OCI-LY7 (cell line): ENCODE measurements at regions not wholly inside any gene's neighbourhood (a gene's known extent, or its start where the extent isn't known, plus 50 kb on each side); places are given as distances from the start of the nearest gene placed in this dataset.

ENCODE experiments used
- BruUV-seq: library from RNA; stranded (reverse); fragments of 400-500 nt; replicated peaks from 2 replicates; lab custom pipeline; 2021; lab: Mats Ljungman, UMichigan
- CTCF ChIA-PET: fragments of 300-600 bp; sonication (Branson Sonifier 250); formaldehyde crosslinking; loops from one replicate; lab custom pipeline; 2022; ENCODE audit warnings: antibody characterized with exemption; ENCODE audit not compliant: unreplicated experiment; lab: Charles Lee
- POLR2A ChIA-PET: fragments of 300-600 bp; sonication (Branson Sonifier 250); formaldehyde crosslinking; loops from one replicate; lab custom pipeline; 2022; ENCODE audit warnings: antibody characterized with exemption; lab: Charles Lee
- DNase-seq: peaks from one replicate; pipeline ENCODE4 v3.0.0-alpha.2; 2015; ENCODE audit warnings: low spot score
- H2AFZ ChIP-seq: fragments of 200-600 bp; sonication (generic), shearing (Covaris generic); 2 replicates; pipeline ENCODE4 v1.6.1; 2014; ENCODE audit warnings: mild to moderate bottlenecking, antibody characterized with exemption, low read length, moderate library complexity
- H3K27ac ChIP-seq: fragments of 200-600 bp; sonication (generic); 2 replicates; pipeline ENCODE4 v1.5.1; 2014; ENCODE audit warnings: mixed run types, low read depth, mild to moderate bottlenecking, moderate library complexity, low read length, inconsistent platforms; ENCODE audit not compliant: poor library complexity, severe bottlenecking
- H3K36me3 ChIP-seq: fragments of 200-600 bp; sonication (generic); 2 replicates; pipeline ENCODE4 v1.6.1; 2014; ENCODE audit warnings: mild to moderate bottlenecking, antibody characterized with exemption, low read length, moderate library complexity, mixed read lengths; ENCODE audit not compliant: insufficient read depth
- H3K4me1 ChIP-seq: fragments of 200-600 bp; sonication (generic); 2 replicates; pipeline ENCODE4 v1.5.1; 2014; ENCODE audit warnings: mild to moderate bottlenecking, low read length; ENCODE audit not compliant: insufficient read depth, poor library complexity, severe bottlenecking
- H3K4me2 ChIP-seq: fragments of 200-600 bp; sonication (generic); 2 replicates; pipeline ENCODE4 v1.6.1; 2014; ENCODE audit warnings: mild to moderate bottlenecking, low read length
- H3K4me3 ChIP-seq: fragments of 200-600 bp; sonication (generic); 2 replicates; pipeline ENCODE4 v1.5.1; 2014; ENCODE audit warnings: mild to moderate bottlenecking, low read depth, low read length; ENCODE audit not compliant: poor library complexity, severe bottlenecking
- H3K79me2 ChIP-seq: fragments of 200-600 bp; sonication (generic); 2 replicates; pipeline ENCODE4 v1.6.1; 2016; ENCODE audit warnings: low read depth, mild to moderate bottlenecking, low read length, moderate library complexity, mixed read lengths; ENCODE audit not compliant: insufficient read depth
- H3K9me2 ChIP-seq: fragments of 200-600 bp; sonication (generic); 2 replicates; pipeline ENCODE4 v1.6.1; 2016; ENCODE audit warnings: mild to moderate bottlenecking, low read length, mixed read lengths; ENCODE audit not compliant: insufficient read depth
- H3K9me3 ChIP-seq: fragments of 200-600 bp; sonication (generic); 2 replicates; pipeline ENCODE4 v1.6.1; 2014; ENCODE audit warnings: mild to moderate bottlenecking, mixed run types, low read length, mixed read lengths
- H4K20me1 ChIP-seq: fragments of 200-600 bp; sonication (generic); 2 replicates; pipeline ENCODE4 v1.6.1; 2014; ENCODE audit warnings: mild to moderate bottlenecking, antibody characterized with exemption, low read length, moderate library complexity, mixed read lengths; ENCODE audit not compliant: insufficient read depth
- CTCF ChIP-seq: fragments of 200-600 bp; sonication (generic); conservative IDR thresholded peaks from 2 replicates; pipeline ENCODE4 v1.5.1; 2014; ENCODE audit warnings: mild to moderate bottlenecking, antibody characterized with exemption, low read length, moderate library complexity, mixed read lengths
- EZH2phosphoT487 ChIP-seq: fragments of 200-600 bp; sonication (generic); IDR thresholded peaks from 2 replicates; pipeline ENCODE4 v1.6.1; 2018; ENCODE audit warnings: low read depth, borderline replicate concordance, mild to moderate bottlenecking, mixed run types, antibody characterized with exemption, low read length, moderate library complexity, mixed read lengths
- intact Hi-C: fragments of 100-400 bp; cut with micrococcal nuclease; formaldehyde crosslinking; loops from one replicate; pipeline ENCODE4 v1.10.0; 2022; ENCODE audit not compliant: unreplicated experiment

GRCh38 chr15:93846148-93846547 lies 385.2 kb upstream of the MCTP2 start:
- POLR2A ChIA-PET: no interaction called here
- no TSS peak for BruUV-seq
- no peaks in the 10 kb centered on the region for H3K36me3 ChIP-seq

GRCh38 chr15:93837450-93837849 lies 393.9 kb upstream of the MCTP2 start:
- Histone ChIP-seq H4K20me1 (no peaks in the 10 kb centered on the region), H3K9me3 (no peaks in the 10 kb centered on the region), H3K27ac (no peak overlapping the region), H3K4me1 (no peaks in the 10 kb centered on the region), H3K9me2 (no peaks in the 10 kb centered on the region), H3K4me3 (no peak overlapping the region), H3K79me2 (no peaks in the 10 kb centered on the region), H3K4me2 (no peak overlapping the region), H3K36me3 (no peaks in the 10 kb centered on the region), H2AFZ (no peak overlapping the region)
- no peak for DNase-seq
- no peak for TF ChIP-seq EZH2phosphoT487
- TF ChIP-seq CTCF: no peak
- intact Hi-C loops: no loop called here
- CTCF ChIA-PET: no interaction called here
- BruUV-seq: no TSS peak
- POLR2A ChIA-PET: no interaction called here

More at GRCh38 chr15:93846148-93846547, 385.2 kb upstream of the MCTP2 start:
- Histone ChIP-seq H3K9me3 (no peaks in the 10 kb centered on the region), H3K4me2 (no peak overlapping the region), H3K27ac (no peak overlapping the region), H4K20me1 (no peaks in the 10 kb centered on the region), H2AFZ (no peak overlapping the region), H3K4me1 (no peaks in the 10 kb centered on the region), H3K4me3 (no peak overlapping the region), H3K9me2 (no peaks in the 10 kb centered on the region), H3K79me2 (no peaks in the 10 kb centered on the region)
- CTCF ChIA-PET: no interaction called here
- no peak for DNase-seq
- TF ChIP-seq CTCF (no peak), EZH2phosphoT487 (no peak)
- intact Hi-C loops: no loop called here

- no peak overlapping the region for H3K27ac ChIP-seq
- BruUV-seq: no TSS peak
- ChIA-PET POLR2A (no interaction called here), CTCF (no interaction called here)
- H3K36me3 ChIP-seq: no peaks in the 10 kb centered on the region
- H3K9me3 ChIP-seq: no peaks in the 10 kb centered on the region
- H3K4me3 ChIP-seq: no peak overlapping the region
- H2AFZ ChIP-seq: no peak overlapping the region
- intact Hi-C loops: no loop called here
- TF ChIP-seq CTCF: no peak
- TF ChIP-seq EZH2phosphoT487: no peak
- no peaks in the 10 kb centered on the region for H3K79me2 ChIP-seq
- no peaks in the 10 kb centered on the region for H3K9me2 ChIP-seq
- no peak overlapping the region for H3K4me2 ChIP-seq
- H3K4me1 ChIP-seq: no peaks in the 10 kb centered on the region
- DNase-seq: no peak
- no peaks in the 10 kb centered on the region for H4K20me1 ChIP-seq
These were observed 396.0 kb upstream of the MCTP2 start for GRCh38 chr15:93835344-93835743.
